Transverse colon (tissue), 4 donors: ENCODE measurements at regions not wholly inside any gene's neighbourhood (a gene's known extent, or its start where the extent isn't known, plus 50 kb on each side); places are given as distances from the start of the nearest gene placed in this dataset.
"Not testable (repeated sequence)": the region's sequence is repeated elsewhere in the genome, so short reads cannot be mapped to it uniquely, and the experiment has no call there.

Experiments
- DNase-seq: peaks from one replicate; pipeline ENCODE4 v3.0.0-alpha.2; 2019
- H3K27ac ChIP-seq, 4 donors: fragments of 200-600 bp; sonication (generic); 2 replicates each; pipeline ENCODE4 v1.5.1; 2016 to 2018; ENCODE audit warnings: inconsistent platforms in 4 of 4
- H3K27me3 ChIP-seq: fragments of 200-600 bp; sonication (generic); 2 replicates; pipeline ENCODE4 v1.5.1; 2017; ENCODE audit warnings: inconsistent platforms
- H3K36me3 ChIP-seq, 4 donors: fragments of 200-600 bp; sonication (generic); 2 replicates each; pipeline ENCODE4 v1.5.1; 2017 to 2019; ENCODE audit warnings: inconsistent platforms in 4 of 4
- H3K4me1 ChIP-seq, 4 donors: fragments of 200-600 bp; sonication (generic); 2 replicates each; pipeline ENCODE4 v1.5.1; 2017 to 2020; ENCODE audit warnings: inconsistent platforms in 4 of 4
- H3K4me3 ChIP-seq, 4 donors: fragments of 200-600 bp; sonication (generic); 1 replicate in 1 of 4; 2 replicates in 3 of 4; pipeline versions ENCODE4 v1.5.1 to v1.6.1; 2017 to 2019; ENCODE audit warnings: inconsistent platforms in 4 of 4
- H3K9me3 ChIP-seq, 2 donors: fragments of 200-600 bp; sonication (generic); 2 replicates each; pipeline ENCODE4 v1.5.1; 2017 to 2019; ENCODE audit warnings: inconsistent platforms in 2 of 2
- CTCF ChIP-seq, 5 experiments: fragments of 200-600 bp in 3 of 5; fragments of 450-650 bp in 2 of 5; sonication (generic) in 3 of 5; IDR thresholded peaks; 1 replicate in 2 of 5; 2 replicates in 3 of 5; pipeline ENCODE4 v1.5.1; 2016 to 2017; ENCODE audit warnings: antibody characterized with exemption in 5 of 5, inconsistent platforms in 3 of 5, mild to moderate bottlenecking in 2 of 5, moderate library complexity in 1 of 5
- EP300 ChIP-seq: sonication (generic); formaldehyde crosslinking; IDR thresholded peaks from one replicate; pipeline ENCODE4 v1.6.1; 2017; ENCODE audit warnings: antibody characterized with exemption, low read depth
- POLR2A ChIP-seq: fragments of 450-650 bp; IDR thresholded peaks from one replicate; pipeline ENCODE4 v1.6.1; 2016; ENCODE audit warnings: antibody characterized with exemption, mild to moderate bottlenecking, moderate library complexity
- POLR2AphosphoS5 ChIP-seq, 3 donors: sonication (generic); formaldehyde crosslinking; IDR thresholded peaks; one replicate each; pipeline ENCODE4 v1.6.1; 2016; ENCODE audit warnings: antibody characterized with exemption in 3 of 3
- WGBS, 2 donors: methylation state at CpG; one replicate each; pipeline ENCODE4 v1.1.5; 2018; ENCODE audit warnings: low coverage in 1 of 2; 5-methylcytosine and 5-hydroxymethylcytosine counted together
- in situ Hi-C, 4 donors: fragments of 200-750 bp; cut with MboI; loops; one replicate each; pipeline versions ENCODE4 v1.15.0 to v1.15.1; 2017; ENCODE audit warnings: low sequenced_read_pairs in 3 of 4, low pct_ligation_motif_present in 1 of 4, low pct_unique_long_range_greater_than_20kb in 1 of 4
- intact Hi-C: fragments of 100-400 bp; cut with DNase I; formaldehyde crosslinking; loops from one replicate; pipeline ENCODE4 v1.15.1; 2023; ENCODE audit warnings: low total_unique reads

- in situ Hi-C loops (no loop called here), intact Hi-C loops (loop anchor here (10.0 kb wide), 1 partner anchor 61 kb away; no protein-coding TSS in a partner anchor)
- H3K9me3 ChIP-seq, result no peaks in the 10 kb centered on the region
- H3K27me3 ChIP-seq, result no peaks in the 10 kb centered on the region
- no peaks in the 10 kb centered on the region for H3K4me1 ChIP-seq
- 17% methylated on average over 2 of the region's 2 CpGs; no CpG with 5 or more reads in 1 of the 2 donors for WGBS, 2 donors
- no peak for TF ChIP-seq POLR2AphosphoS5 (IDR thresholded peaks at IDR 0.05)
- no peak for TF ChIP-seq CTCF (IDR thresholded peaks at IDR 0.05)
- no peak for TF ChIP-seq POLR2A
- TF ChIP-seq EP300, result no peak
- H3K36me3 ChIP-seq, result no peaks in the 10 kb centered on the region
- DNase-seq, result no peak
- no peak overlapping the region for H3K4me3 ChIP-seq
- H3K27ac ChIP-seq, result no peak overlapping the region
Observed at GRCh38 chr16:25605381-25605780, 86.4 kb upstream of the HS3ST4 start.

DNA sequence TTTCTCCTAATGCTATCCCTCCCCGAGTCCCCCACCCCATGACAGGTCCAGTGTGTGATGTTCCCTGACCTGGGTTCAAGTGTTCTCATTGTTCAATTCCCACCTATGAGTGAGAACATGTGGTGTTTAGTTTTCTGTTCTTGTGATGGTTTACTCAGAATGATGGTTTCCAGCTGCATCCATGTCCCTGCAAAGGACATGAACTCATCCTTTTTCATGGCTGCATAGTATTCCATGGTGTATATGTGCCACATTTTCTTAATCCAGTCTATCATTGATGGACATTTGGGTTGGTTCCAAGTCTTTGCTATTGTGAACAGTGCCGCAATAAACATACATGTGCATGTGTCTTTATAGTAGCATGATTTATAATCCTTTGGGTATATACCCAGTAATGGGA, 90.5 kb upstream of the HS3ST4 start:
- 38 to 89% methylated on average over 1 to 2 of the region's 2 CpGs for WGBS, 2 donors
- H3K4me3 ChIP-seq, H3K27me3 ChIP-seq, in situ Hi-C loops, H3K4me1 ChIP-seq, H3K9me3 ChIP-seq, DNase-seq, H3K27ac ChIP-seq, H3K36me3 ChIP-seq: not testable (repeated sequence)
- intact Hi-C loops, result loop anchor here (10.0 kb wide), 1 partner anchor 57 kb away; no protein-coding TSS in a partner anchor

GRCh38 chr16:25596194-25596593, 95.6 kb upstream of the HS3ST4 start:
- intact Hi-C loops, result no loop called here

GRCh38 chr16:25593260-25593659, 98.5 kb upstream of the HS3ST4 start:
- in situ Hi-C loops, result no loop called here
- WGBS, 2 donors, result 66 to 83% methylated on average over 3 to 7 of the region's 8 CpGs

More at GRCh38 chr16:25596194-25596593, 95.6 kb upstream of the HS3ST4 start:
- TF ChIP-seq POLR2A (no peak), POLR2AphosphoS5 (IDR thresholded peaks at IDR 0.05) (no peak), EP300 (no peak), CTCF (IDR thresholded peaks at IDR 0.05) (no peak)
- no peak for DNase-seq
- no peaks in the 10 kb centered on the region for H3K9me3 ChIP-seq
- H3K4me1 ChIP-seq, result no peaks in the 10 kb centered on the region
- H3K27ac ChIP-seq, result no peak overlapping the region
- in situ Hi-C loops, result no loop called here
- 82 to 86% methylated on average over 2 of the region's 2 CpGs for WGBS, 2 donors
- no peaks in the 10 kb centered on the region for H3K27me3 ChIP-seq
- no peaks in the 10 kb centered on the region for H3K36me3 ChIP-seq
- no peak overlapping the region for H3K4me3 ChIP-seq

More at GRCh38 chr16:25593260-25593659, 98.5 kb upstream of the HS3ST4 start:
- TF ChIP-seq CTCF (IDR thresholded peaks at IDR 0.05) (no peak), POLR2A (no peak), EP300 (no peak), POLR2AphosphoS5 (IDR thresholded peaks at IDR 0.05) (no peak)
- H3K4me1 ChIP-seq, result no peaks in the 10 kb centered on the region
- H3K4me3 ChIP-seq, result no peak overlapping the region
- DNase-seq, result no peak
- H3K27me3 ChIP-seq, result no peaks in the 10 kb centered on the region
- H3K27ac ChIP-seq, result no peak overlapping the region
- no peaks in the 10 kb centered on the region for H3K9me3 ChIP-seq
- intact Hi-C loops, result no loop called here
- no peaks in the 10 kb centered on the region for H3K36me3 ChIP-seq
